ENCODE measurements at regions not wholly inside any gene's neighbourhood (a gene's known extent, or its start where the extent isn't known, plus 50 kb on each side); places are given as distances from the start of the nearest gene placed in this dataset.

DNA sequence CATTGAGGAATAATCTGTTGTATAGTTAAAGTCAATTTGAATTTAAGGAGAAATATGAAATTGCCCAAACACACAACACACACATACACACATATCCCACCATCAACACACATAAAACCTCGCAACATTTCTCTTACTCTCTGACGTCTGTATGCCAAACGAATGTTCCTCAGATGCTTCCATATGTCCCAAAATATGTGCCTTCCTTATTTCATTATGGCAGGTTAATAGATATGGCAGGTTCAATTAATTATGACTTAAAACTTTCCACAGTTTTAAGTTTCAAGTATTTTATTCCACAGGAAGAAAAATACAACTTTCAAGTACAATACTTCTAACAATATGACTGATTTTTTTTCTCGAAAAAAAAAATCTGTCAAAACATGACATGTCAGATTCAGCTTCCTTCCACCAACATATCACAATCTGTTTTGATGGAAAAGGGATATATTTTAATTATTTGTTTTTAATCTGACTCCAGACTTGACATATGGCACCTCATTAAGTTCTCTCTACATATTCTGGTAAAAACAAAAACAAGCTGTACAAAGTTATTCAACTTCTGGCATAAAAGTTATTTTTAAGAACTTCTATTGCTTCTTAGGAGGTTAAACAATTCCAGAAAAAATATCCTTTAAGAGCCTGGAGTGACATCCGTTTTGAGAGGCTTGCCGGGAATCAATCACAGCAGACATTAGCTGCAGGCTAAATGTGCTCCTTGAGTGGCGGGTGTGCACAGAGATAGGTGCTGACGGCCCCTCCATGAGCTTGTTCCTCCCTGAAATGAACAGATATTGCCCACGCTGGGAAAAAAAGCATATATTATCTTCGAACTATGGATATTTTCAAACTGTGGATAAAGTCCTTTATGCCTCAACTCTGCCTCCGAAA lies 812.7 kb downstream of the DCDC2C start:
- TF ChIP-seq CTCF (IDR thresholded peaks at IDR 0.05; ENCODE audit: low read depth, low read length) = no peak
- DNase-seq (ENCODE audit: low read depth in 2 of 2) = no peak
- H3K4me3 ChIP-seq (replicated peaks in 1 of 2; ENCODE audit: low read depth in 2 of 2, low read length in 2 of 2) = no peak overlapping the region

GRCh38 chr2:4518596-4518995 lies 815.2 kb downstream of the DCDC2C start:
- no peak for DNase-seq (ENCODE audit: low read depth in 2 of 2)
- TF ChIP-seq CTCF (IDR thresholded peaks at IDR 0.05; ENCODE audit: low read depth, low read length) = no peak
- no peak overlapping the region for H3K4me3 ChIP-seq (replicated peaks in 1 of 2; ENCODE audit: low read depth in 2 of 2, low read length in 2 of 2)

DNA sequence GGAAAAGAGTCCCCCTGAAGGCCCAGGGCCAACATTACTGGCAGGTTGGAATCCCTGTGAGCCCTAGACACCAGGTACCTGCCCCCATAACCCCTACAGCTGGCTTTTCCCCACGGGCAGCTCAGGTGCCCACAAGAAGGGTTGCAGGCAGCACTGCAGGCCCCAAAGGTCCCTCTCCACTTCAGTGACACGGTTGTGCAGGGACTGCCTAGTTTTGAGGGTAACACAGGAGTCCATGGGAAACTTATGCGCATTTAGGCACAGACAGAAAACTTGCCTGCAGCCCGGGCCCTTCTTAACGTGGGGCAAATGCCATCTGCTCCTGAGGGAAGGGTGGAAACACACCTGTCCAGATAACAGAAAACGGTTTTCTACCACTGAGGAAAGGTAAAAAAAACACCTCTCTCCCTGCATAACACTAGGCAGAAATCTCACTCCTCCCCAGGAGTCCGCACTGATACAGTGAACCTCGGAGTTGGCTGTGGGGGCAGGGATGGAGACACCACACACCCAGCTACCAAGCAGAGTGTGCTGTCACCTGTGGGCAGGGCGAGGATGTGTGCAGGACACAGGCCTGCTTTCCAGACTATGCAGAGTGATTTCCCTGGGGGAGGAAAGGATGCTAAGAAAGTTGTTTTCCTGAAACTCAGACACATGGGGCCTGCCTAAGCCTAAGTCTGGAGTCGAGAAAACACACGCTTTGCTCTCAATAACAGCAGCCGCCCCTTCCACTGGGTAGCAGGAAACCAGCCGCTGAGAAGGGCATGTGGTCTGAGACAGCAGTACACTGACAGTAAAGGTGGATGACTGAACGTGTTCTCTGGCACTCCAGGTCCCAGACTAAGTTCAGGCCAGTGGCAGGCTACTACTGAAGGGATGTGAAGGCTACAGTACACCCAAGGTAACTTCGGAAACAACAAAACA lies 819.4 kb downstream of the DCDC2C start:
- DNase-seq (ENCODE audit: low read depth in 2 of 2) = no peak
- no peak overlapping the region for H3K4me3 ChIP-seq (replicated peaks in 1 of 2; ENCODE audit: low read depth in 2 of 2, low read length in 2 of 2)
- TF ChIP-seq CTCF (IDR thresholded peaks at IDR 0.05; ENCODE audit: low read depth, low read length) = no peak

GRCh38 chr2:4527416-4527815 lies 824.0 kb downstream of the DCDC2C start:
- no peak overlapping the region for H3K4me3 ChIP-seq (replicated peaks in 1 of 2; ENCODE audit: low read depth in 2 of 2, low read length in 2 of 2)
- DNase-seq (ENCODE audit: low read depth in 2 of 2) = no peak
- no peak for TF ChIP-seq CTCF (IDR thresholded peaks at IDR 0.05; ENCODE audit: low read depth, low read length)

GRCh38 chr2:4528246-4528645 lies 824.9 kb downstream of the DCDC2C start:
- TF ChIP-seq CTCF (IDR thresholded peaks at IDR 0.05; ENCODE audit: low read depth, low read length) = no peak
- H3K4me3 ChIP-seq (replicated peaks in 1 of 2; ENCODE audit: low read depth in 2 of 2, low read length in 2 of 2) = no peak overlapping the region
- no peak for DNase-seq (ENCODE audit: low read depth in 2 of 2)

- no peak for DNase-seq (ENCODE audit: low read depth in 2 of 2)
- TF ChIP-seq CTCF (IDR thresholded peaks at IDR 0.05; ENCODE audit: low read depth, low read length) = no peak
These were observed 825.4 kb downstream of the DCDC2C start for GRCh38 chr2:4528773-4529172.

More at GRCh38 chr2:4528773-4529172, 825.4 kb downstream of the DCDC2C start:
- no peak overlapping the region for H3K4me3 ChIP-seq (replicated peaks in 1 of 2; ENCODE audit: low read depth in 2 of 2, low read length in 2 of 2)

Data from cardiac fibroblast (primary cell).